A673 (cell line): ENCODE measurements at regions not wholly inside any gene's neighbourhood (a gene's known extent, or its start where the extent isn't known, plus 50 kb on each side); places are given as distances from the start of the nearest gene placed in this dataset.
"Not testable (repeated sequence)": the region's sequence is repeated elsewhere in the genome, so short reads cannot be mapped to it uniquely, and the experiment has no call there.

Experiments
- BruUV-seq: library from RNA; stranded (reverse); fragments of 400-500 nt; replicated peaks from 2 replicates; lab custom pipeline; 2021; lab: Mats Ljungman, UMichigan
- CTCF ChIA-PET: fragments of 300-600 bp; sonication (Branson Sonifier 250); formaldehyde crosslinking; loops from one replicate; lab custom pipeline; 2022; ENCODE audit warnings: antibody characterized with exemption; lab: Charles Lee
- POLR2A ChIA-PET: fragments of 300-600 bp; sonication (Branson Sonifier 250); formaldehyde crosslinking; loops from one replicate; lab custom pipeline; 2022; ENCODE audit warnings: antibody characterized with exemption; ENCODE audit not compliant: low non-redundant PET; lab: Charles Lee
- DNase-seq: peaks from one replicate; pipeline ENCODE4 v3.0.0-alpha.2; 2015; ENCODE audit warnings: low spot score
- H3K27ac ChIP-seq: fragments of 200-600 bp; sonication (generic); 2 replicates; pipeline ENCODE4 v1.5.1; 2016; ENCODE audit warnings: mixed run types, low read depth, mild to moderate bottlenecking, mixed read lengths, antibody characterized with exemption, low read length; ENCODE audit not compliant: poor library complexity, severe bottlenecking
- H3K27me3 ChIP-seq: fragments of 200-600 bp; sonication (generic); replicated peaks from 2 replicates; pipeline ENCODE4 v1.6.1; 2017; ENCODE audit warnings: mixed run types, low read depth, mild to moderate bottlenecking, mixed read lengths, antibody characterized with exemption, low read length; ENCODE audit not compliant: insufficient read depth, poor library complexity
- H3K36me3 ChIP-seq: fragments of 200-600 bp; sonication (generic); 2 replicates; pipeline ENCODE4 v1.6.1; 2016; ENCODE audit warnings: mixed run types, mild to moderate bottlenecking, mixed read lengths, antibody characterized with exemption, low read length; ENCODE audit not compliant: insufficient read depth, poor library complexity, severe bottlenecking
- H3K4me1 ChIP-seq: fragments of 200-600 bp; sonication (generic); 2 replicates; pipeline ENCODE4 v1.6.1; 2017; ENCODE audit warnings: mixed run types, mild to moderate bottlenecking, mixed read lengths, antibody characterized with exemption, low read length; ENCODE audit not compliant: insufficient read depth, poor library complexity, severe bottlenecking
- H3K4me3 ChIP-seq: fragments of 200-600 bp; sonication (generic); 2 replicates; pipeline ENCODE4 v1.5.1; 2016; ENCODE audit warnings: low read depth, mixed run types, mild to moderate bottlenecking, mixed read lengths, low read length; ENCODE audit not compliant: poor library complexity, severe bottlenecking
- H3K9me3 ChIP-seq: fragments of 200-600 bp; sonication (generic); 2 replicates; pipeline ENCODE4 v1.6.1; 2016; ENCODE audit warnings: mixed run types, low read depth, mild to moderate bottlenecking, mixed read lengths, antibody characterized with exemption, low read length; ENCODE audit not compliant: poor library complexity, severe bottlenecking
- EZH2 ChIP-seq: fragments of 200-600 bp; sonication (generic); IDR thresholded peaks from 2 replicates; pipeline ENCODE4 v1.6.1; 2017; ENCODE audit warnings: borderline replicate concordance, low read depth, mild to moderate bottlenecking, mixed read lengths, antibody characterized with exemption, low read length; ENCODE audit not compliant: poor library complexity, severe bottlenecking
- intact Hi-C: fragments of 100-400 bp; cut with micrococcal nuclease; formaldehyde crosslinking; loops from one replicate; pipeline ENCODE4 v1.10.0; 2022; ENCODE audit not compliant: unreplicated experiment
- TF ChIP-seq, protein P1 (sequence below): fragments of 300-800, 200-600 bp; sonication (generic); conservative IDR thresholded peaks from 2 replicates; pipeline ENCODE4 v1.5.1; 2017; ENCODE audit warnings: low read depth, mild to moderate bottlenecking, antibody characterized with exemption, low read length, moderate library complexity, mixed read lengths

- intact Hi-C loops = loop anchor here (1.0 to 2.0 kb wide), 4 partner anchors 59 to 564 kb away; no protein-coding TSS in a partner anchor
- ChIA-PET POLR2A (interaction anchor here (0.6 to 0.7 kb wide), 2 partner anchors 234 to 602 kb away, joined by 3 read pairs; no protein-coding TSS in a partner anchor), CTCF (interaction anchor here (0.5 to 1.2 kb wide), 11 partner anchors 20 to 990 kb away, joined by 3 to 14 read pairs (median 6); partner anchors contain the start of gene POM121L2)
- no TSS peak for BruUV-seq
- no peaks in the 10 kb centered on the region for H3K36me3 ChIP-seq
- H3K4me1 ChIP-seq = no peaks in the 10 kb centered on the region
- DNase-seq = peak; percentile 91
- peak overlapping the region; percentile 74 for H3K27ac ChIP-seq
- no peaks in the 10 kb centered on the region for H3K9me3 ChIP-seq
- TF ChIP-seq, protein P1, sequence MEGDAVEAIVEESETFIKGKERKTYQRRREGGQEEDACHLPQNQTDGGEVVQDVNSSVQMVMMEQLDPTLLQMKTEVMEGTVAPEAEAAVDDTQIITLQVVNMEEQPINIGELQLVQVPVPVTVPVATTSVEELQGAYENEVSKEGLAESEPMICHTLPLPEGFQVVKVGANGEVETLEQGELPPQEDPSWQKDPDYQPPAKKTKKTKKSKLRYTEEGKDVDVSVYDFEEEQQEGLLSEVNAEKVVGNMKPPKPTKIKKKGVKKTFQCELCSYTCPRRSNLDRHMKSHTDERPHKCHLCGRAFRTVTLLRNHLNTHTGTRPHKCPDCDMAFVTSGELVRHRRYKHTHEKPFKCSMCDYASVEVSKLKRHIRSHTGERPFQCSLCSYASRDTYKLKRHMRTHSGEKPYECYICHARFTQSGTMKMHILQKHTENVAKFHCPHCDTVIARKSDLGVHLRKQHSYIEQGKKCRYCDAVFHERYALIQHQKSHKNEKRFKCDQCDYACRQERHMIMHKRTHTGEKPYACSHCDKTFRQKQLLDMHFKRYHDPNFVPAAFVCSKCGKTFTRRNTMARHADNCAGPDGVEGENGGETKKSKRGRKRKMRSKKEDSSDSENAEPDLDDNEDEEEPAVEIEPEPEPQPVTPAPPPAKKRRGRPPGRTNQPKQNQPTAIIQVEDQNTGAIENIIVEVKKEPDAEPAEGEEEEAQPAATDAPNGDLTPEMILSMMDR = peak; percentile 79
- no peak for TF ChIP-seq EZH2
- peak overlapping the region; percentile 68 for H3K4me3 ChIP-seq
- H3K27me3 ChIP-seq = no peaks in the 10 kb centered on the region
Observed at GRCh38 chr6:27752038-27752885, 159.9 kb downstream of the OR2B2 start.

DNA sequence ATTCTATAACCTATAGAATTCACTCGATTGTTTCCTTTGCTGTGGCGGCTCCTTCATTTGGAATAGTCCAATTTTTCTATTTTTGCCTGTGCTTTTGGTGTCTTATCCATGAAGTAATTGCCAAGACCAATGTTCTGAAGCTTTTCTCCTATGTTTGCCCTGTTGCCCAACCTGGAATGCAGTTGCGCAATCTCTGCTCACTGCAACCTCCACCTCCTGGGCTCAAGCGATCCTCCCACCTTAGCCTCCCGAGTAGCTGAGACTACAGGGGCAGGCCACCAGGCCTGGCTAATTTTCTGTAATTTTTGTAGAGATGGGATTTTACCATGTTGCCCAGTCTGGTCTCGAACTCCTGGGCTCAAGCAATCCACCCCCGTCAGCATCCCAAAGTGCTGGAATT, 163.5 kb downstream of the OR2B2 start:
- CTCF ChIA-PET = no interaction called here
- Histone ChIP-seq H3K27ac (no peak overlapping the region), H3K9me3 (no peaks in the 10 kb centered on the region), H3K4me3 (no peak overlapping the region), H3K4me1 (no peaks in the 10 kb centered on the region), H3K27me3 (no peaks in the 10 kb centered on the region), H3K36me3 (no peaks in the 10 kb centered on the region)
- TF ChIP-seq EZH2 = no peak
- TF ChIP-seq, protein P1 = no peak
- no peak for DNase-seq
- no TSS peak for BruUV-seq
- intact Hi-C loops = no loop called here
- POLR2A ChIA-PET = no interaction called here

DNA sequence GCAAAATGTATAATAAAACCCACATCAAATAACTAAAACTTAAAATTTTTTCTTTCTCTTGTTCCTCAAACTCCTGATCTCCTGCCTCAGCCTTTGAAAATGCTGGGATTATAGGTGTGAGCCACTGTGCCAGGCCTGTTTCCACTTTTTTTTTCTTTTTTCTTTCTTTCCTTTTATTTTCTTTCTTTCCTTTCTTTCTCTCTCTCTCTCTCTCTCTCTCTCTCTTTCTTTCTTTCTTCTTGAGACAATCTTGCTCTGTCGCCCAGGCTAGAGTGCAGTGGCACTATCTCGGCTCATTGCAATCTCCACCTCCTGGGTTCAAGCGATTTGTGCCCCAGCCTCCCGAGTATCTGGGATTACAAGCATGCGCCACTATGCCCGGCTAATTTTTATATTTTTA, 164.6 kb downstream of the OR2B2 start:
- intact Hi-C loops = no loop called here
- no peak overlapping the region for H3K4me3 ChIP-seq
- no peak overlapping the region for H3K27ac ChIP-seq
- TF ChIP-seq EZH2 = no peak
- TF ChIP-seq, protein P1 = no peak
- BruUV-seq = no TSS peak
- CTCF ChIA-PET = no interaction called here
- no peak for DNase-seq
- H3K36me3 ChIP-seq = no peaks in the 10 kb centered on the region
- POLR2A ChIA-PET = no interaction called here
- no peaks in the 10 kb centered on the region for H3K27me3 ChIP-seq
- H3K4me1 ChIP-seq = no peaks in the 10 kb centered on the region
- H3K9me3 ChIP-seq = no peaks in the 10 kb centered on the region

GRCh38 chr6:27746860-27747259, 165.3 kb downstream of the OR2B2 start:
- H3K27me3 ChIP-seq, H3K4me1 ChIP-seq, H3K27ac ChIP-seq, H3K36me3 ChIP-seq, intact Hi-C loops, BruUV-seq, POLR2A ChIA-PET, DNase-seq, H3K4me3 ChIP-seq, CTCF ChIA-PET, H3K9me3 ChIP-seq: not testable (repeated sequence)
